GM12891 (cell line): ENCODE measurements at regions not wholly inside any gene's neighbourhood (a gene's known extent, or its start where the extent isn't known, plus 50 kb on each side); places are given as distances from the start of the nearest gene placed in this dataset.

Experiments
- POLR2A ChIP-seq: IDR thresholded peaks from 2 replicates; pipeline ENCODE4 v1.6.1; 2011; ENCODE audit warnings: low read depth, low read length, control low read depth
- POLR2AphosphoS5 ChIP-seq: IDR thresholded peaks from 2 replicates; pipeline ENCODE4 v1.6.1; 2011; ENCODE audit warnings: low read depth, low read length, control low read depth
- POU2F2 ChIP-seq: IDR thresholded peaks from 2 replicates; pipeline ENCODE4 v1.6.1; 2011; ENCODE audit warnings: low read depth, mild to moderate bottlenecking, control low read depth, low read length, moderate library complexity
- SPI1 ChIP-seq: IDR thresholded peaks from 2 replicates; pipeline ENCODE4 v1.6.1; 2011; ENCODE audit warnings: low read depth, low read length, control low read depth
- TAF1 ChIP-seq: IDR thresholded peaks from 2 replicates; pipeline ENCODE4 v1.6.1; 2011; ENCODE audit warnings: low read depth, low read length, control low read depth

DNA sequence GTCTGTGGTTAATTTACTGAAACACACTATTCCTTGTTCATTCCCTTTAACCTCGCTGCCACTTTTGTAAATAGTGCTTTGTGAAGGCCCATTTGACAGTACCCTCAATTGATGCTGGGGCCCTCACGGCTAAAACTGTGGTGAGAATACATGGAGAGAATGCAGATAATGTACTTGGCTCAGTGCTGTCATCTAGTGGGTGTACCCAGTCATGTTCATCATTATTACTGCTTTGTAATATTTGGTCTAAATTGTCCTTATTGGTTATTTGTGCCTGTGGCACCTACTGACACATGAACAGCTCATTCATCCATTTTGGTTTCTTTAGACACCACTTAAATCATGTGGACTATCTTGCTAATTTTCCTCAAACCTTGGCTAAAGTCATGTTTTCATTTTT lies 543.6 kb downstream of the EDEM1 start:
- TF ChIP-seq POLR2A (no peak), POLR2AphosphoS5 (no peak), TAF1 (no peak), POU2F2 (no peak), SPI1 (no peak)
